NB4 (cell line): ENCODE measurements at regions not wholly inside any gene's neighbourhood (a gene's known extent, or its start where the extent isn't known, plus 50 kb on each side); places are given as distances from the start of the nearest gene placed in this dataset.

Source experiments
- TF ChIP-seq, protein P1 (sequence below): IDR thresholded peaks from 2 replicates; pipeline ENCODE4 v1.6.1; 2011; ENCODE audit warnings: low read depth, low read length
- TF ChIP-seq, protein P2 (sequence below): IDR thresholded peaks from one replicate; pipeline ENCODE4 v1.5.1; 2012; ENCODE audit warnings: low read depth, low read length

DNA sequence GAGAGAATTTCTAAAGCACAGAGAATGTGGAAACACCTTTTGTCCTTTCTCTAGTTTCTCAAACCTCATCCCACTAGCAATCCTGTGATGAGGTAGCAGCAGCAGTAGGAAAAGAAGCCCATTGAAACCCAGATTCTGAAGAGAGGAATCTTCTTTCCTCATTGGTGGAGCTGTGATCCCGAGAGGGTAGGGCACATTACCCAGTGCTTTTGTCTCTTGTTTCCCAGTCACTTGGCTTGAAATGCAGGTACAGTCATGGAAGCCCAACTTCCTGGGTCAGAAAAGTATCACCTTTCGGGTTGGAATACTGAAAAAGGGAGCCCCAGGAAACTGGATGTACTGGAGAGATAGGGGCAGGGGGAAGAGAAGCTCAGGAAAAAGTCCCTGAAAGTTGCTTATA is 417.4 kb downstream of the TBC1D32 start:
- TF ChIP-seq, protein P1, sequence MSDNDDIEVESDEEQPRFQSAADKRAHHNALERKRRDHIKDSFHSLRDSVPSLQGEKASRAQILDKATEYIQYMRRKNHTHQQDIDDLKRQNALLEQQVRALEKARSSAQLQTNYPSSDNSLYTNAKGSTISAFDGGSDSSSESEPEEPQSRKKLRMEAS: no peak
- TF ChIP-seq, protein P2, sequence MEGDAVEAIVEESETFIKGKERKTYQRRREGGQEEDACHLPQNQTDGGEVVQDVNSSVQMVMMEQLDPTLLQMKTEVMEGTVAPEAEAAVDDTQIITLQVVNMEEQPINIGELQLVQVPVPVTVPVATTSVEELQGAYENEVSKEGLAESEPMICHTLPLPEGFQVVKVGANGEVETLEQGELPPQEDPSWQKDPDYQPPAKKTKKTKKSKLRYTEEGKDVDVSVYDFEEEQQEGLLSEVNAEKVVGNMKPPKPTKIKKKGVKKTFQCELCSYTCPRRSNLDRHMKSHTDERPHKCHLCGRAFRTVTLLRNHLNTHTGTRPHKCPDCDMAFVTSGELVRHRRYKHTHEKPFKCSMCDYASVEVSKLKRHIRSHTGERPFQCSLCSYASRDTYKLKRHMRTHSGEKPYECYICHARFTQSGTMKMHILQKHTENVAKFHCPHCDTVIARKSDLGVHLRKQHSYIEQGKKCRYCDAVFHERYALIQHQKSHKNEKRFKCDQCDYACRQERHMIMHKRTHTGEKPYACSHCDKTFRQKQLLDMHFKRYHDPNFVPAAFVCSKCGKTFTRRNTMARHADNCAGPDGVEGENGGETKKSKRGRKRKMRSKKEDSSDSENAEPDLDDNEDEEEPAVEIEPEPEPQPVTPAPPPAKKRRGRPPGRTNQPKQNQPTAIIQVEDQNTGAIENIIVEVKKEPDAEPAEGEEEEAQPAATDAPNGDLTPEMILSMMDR: no peak
